B cell (primary cell): ENCODE measurements at regions not wholly inside any gene's neighbourhood (a gene's known extent, or its start where the extent isn't known, plus 50 kb on each side); places are given as distances from the start of the nearest gene placed in this dataset.

Experiments
- ATAC-seq: fragments of 200-7000 bp; cut with Tn5 transposase; one replicate; pipeline ENCODE4 v1.10.0; 2021; ENCODE audit warnings: low read depth, mild to moderate bottlenecking, moderate number of reproducible peaks, moderate library complexity
- CTCF ChIA-PET: fragments of 350-600 bp; sonication (Branson Sonifier 250); formaldehyde crosslinking; loops from one replicate; lab custom pipeline; 2021; ENCODE audit warnings: antibody characterized with exemption, inconsistent platforms; lab: Charles Lee
- POLR2A ChIA-PET: fragments of 350-600 bp; sonication (Branson Sonifier 250); formaldehyde crosslinking; loops from one replicate; lab custom pipeline; 2021; ENCODE audit warnings: antibody characterized with exemption; lab: Charles Lee
- DNase-seq: peaks from one replicate; pipeline ENCODE4 v3.0.0; 2013
- H2AFZ ChIP-seq: 2 replicates; pipeline ENCODE4 v1.6.1; 2012; ENCODE audit warnings: mild to moderate bottlenecking, low read depth, low read length; ENCODE audit not compliant: insufficient read depth, poor library complexity, severe bottlenecking
- H3K27ac ChIP-seq, 2 donors: 1 replicate in 1 of 2; 2 replicates in 1 of 2; pipeline ENCODE4 v1.5.1; 2012 to 2013; ENCODE audit warnings: low read length in 2 of 2, mild to moderate bottlenecking in 2 of 2, moderate library complexity in 1 of 2
- H3K27me3 ChIP-seq, 4 experiments: fragments of 200-600 bp in 1 of 4; sonication (generic) in 1 of 4; replicated peaks in 1 of 4; 1 replicate in 2 of 4; 2 replicates in 2 of 4; pipeline versions ENCODE4 v1.6.1 to v1.7.0; 2013 to 2016; ENCODE audit warnings: low read length in 3 of 4, mild to moderate bottlenecking in 2 of 4, mixed read lengths in 1 of 4, moderate library complexity in 1 of 4; ENCODE audit not compliant: insufficient read depth in 4 of 4, control insufficient read depth in 3 of 4; ENCODE audit errors: control extremely low read depth in 1 of 4
- H3K36me3 ChIP-seq, 2 experiments: replicated peaks in 1 of 2; 1 replicate in 1 of 2; 2 replicates in 1 of 2; pipeline versions ENCODE4 v1.6.1 to v1.7.1; 2013; ENCODE audit warnings: low read length in 1 of 2; ENCODE audit not compliant: insufficient read depth in 2 of 2, control insufficient read depth in 1 of 2; ENCODE audit errors: control extremely low read depth in 1 of 2, extremely low read depth in 1 of 2
- H3K4me1 ChIP-seq, 2 donors: fragments of 200-600 bp in 1 of 2; sonication (generic) in 1 of 2; 1 replicate in 1 of 2; 2 replicates in 1 of 2; pipeline versions ENCODE4 v1.5.1 to v1.6.1; 2013 to 2017; ENCODE audit warnings: low read length in 2 of 2; ENCODE audit not compliant: control insufficient read depth in 2 of 2, insufficient read depth in 2 of 2
- H3K4me2 ChIP-seq: replicated peaks from 2 replicates; pipeline ENCODE3; 2012; ENCODE audit warnings: mild to moderate bottlenecking, low read depth, low read length; ENCODE audit not compliant: poor library complexity, severe bottlenecking
- H3K4me3 ChIP-seq, 5 experiments: fragments of 200-600 bp in 1 of 5; sonication (generic) in 1 of 5; 1 replicate in 3 of 5; 2 replicates in 2 of 5; pipeline versions ENCODE4 v1.5.1 to v1.7.0; 2011 to 2016; ENCODE audit warnings: low read length in 4 of 5, mild to moderate bottlenecking in 4 of 5, low read depth in 2 of 5, control low read depth in 1 of 5, moderate library complexity in 1 of 5; ENCODE audit not compliant: insufficient read depth in 1 of 5; ENCODE audit errors: control extremely low read depth in 1 of 5, extremely low read depth in 1 of 5
- H3K79me2 ChIP-seq: fragments of 200-600 bp; sonication (generic); one replicate; pipeline ENCODE4 v1.6.0; 2016; ENCODE audit warnings: low read length; ENCODE audit not compliant: control insufficient read depth, insufficient read depth
- H3K9ac ChIP-seq: fragments of 200-600 bp; sonication (generic); 2 replicates; pipeline ENCODE4 v1.6.1; 2017; ENCODE audit warnings: mild to moderate bottlenecking, low read length, moderate library complexity
- H3K9me3 ChIP-seq, 3 donors: one replicate each; pipeline versions ENCODE4 v1.6.1 to v1.7.1; 2013; ENCODE audit warnings: low read length in 2 of 3; ENCODE audit not compliant: control insufficient read depth in 2 of 3, insufficient read depth in 1 of 3; ENCODE audit errors: control extremely low read depth in 1 of 3
- H4K20me1 ChIP-seq: 2 replicates; pipeline ENCODE4 v1.6.0; 2012; ENCODE audit warnings: mild to moderate bottlenecking, low read length; ENCODE audit not compliant: insufficient read depth, control insufficient read depth, poor library complexity, severe bottlenecking
- H3K27ac Mint-ChIP-seq: one replicate; pipeline ENCODE4 v1.8.0; 2021; ENCODE audit warnings: mixed read lengths
- H3K27me3 Mint-ChIP-seq: one replicate; pipeline ENCODE4 v1.8.0; 2021; ENCODE audit warnings: mixed read lengths
- H3K4me1 Mint-ChIP-seq: one replicate; pipeline ENCODE4 v1.8.0; 2021; ENCODE audit warnings: mixed read lengths
- H3K4me3 Mint-ChIP-seq: one replicate; pipeline ENCODE4 v1.8.0; 2021; ENCODE audit warnings: mixed read lengths
- H3K9me3 Mint-ChIP-seq: one replicate; pipeline ENCODE4 v1.8.0; 2022; ENCODE audit warnings: mixed read lengths; ENCODE audit not compliant: insufficient read depth
- CTCF ChIP-seq: fragments of 200-600 bp; IDR thresholded peaks from one replicate; pipeline ENCODE4 v1.8.0; 2022; ENCODE audit warnings: antibody characterized with exemption, mild to moderate bottlenecking
- EZH2 ChIP-seq: IDR thresholded peaks from 2 replicates; pipeline ENCODE4 v1.6.1; 2012; ENCODE audit warnings: borderline replicate concordance, low read depth, mild to moderate bottlenecking, moderate library complexity, low read length; ENCODE audit not compliant: insufficient read depth, poor library complexity, severe bottlenecking
- WGBS: methylation state at CpG from one replicate; pipeline ENCODE4 v1.1.5; 2013; ENCODE audit warnings: missing lambda C conversion rate; ENCODE audit not compliant: insufficient coverage; 5-methylcytosine and 5-hydroxymethylcytosine counted together
- intact Hi-C: fragments of 100-400 bp; cut with micrococcal nuclease; formaldehyde crosslinking; loops from one replicate; pipeline ENCODE4 v1.10.0; 2022

- intact Hi-C loops, result no loop called here
- H3K9ac ChIP-seq, result no peak overlapping the region
- H3K9me3 ChIP-seq, result no peaks in the 10 kb centered on the region
- Mint-ChIP-seq H3K9me3 (no peaks in the 10 kb centered on the region), H3K27me3 (no peaks in the 10 kb centered on the region), H3K4me3 (no peak overlapping the region), H3K27ac (no peak overlapping the region), H3K4me1 (no peaks in the 10 kb centered on the region)
- H3K36me3 ChIP-seq, result no peaks in the 10 kb centered on the region
- no peak overlapping the region for H2AFZ ChIP-seq
- no peaks in the 10 kb centered on the region for H3K4me1 ChIP-seq
- DNase-seq (no peak), ATAC-seq (no peak)
- CTCF ChIA-PET, result no interaction called here
- no peaks in the 10 kb centered on the region for H3K27me3 ChIP-seq
- no peaks in the 10 kb centered on the region for H4K20me1 ChIP-seq
- H3K79me2 ChIP-seq, result no peaks in the 10 kb centered on the region
- H3K4me3 ChIP-seq, result no peak overlapping the region
- TF ChIP-seq EZH2, result no peak
- POLR2A ChIA-PET, result no interaction called here
- no peak overlapping the region for H3K27ac ChIP-seq
- H3K4me2 ChIP-seq, result no peak overlapping the region
Observed at GRCh38 chr19:28703400-28703956, 509.5 kb downstream of the UQCRFS1 start.

- no peak overlapping the region for H2AFZ ChIP-seq
- WGBS, result no CpG with 5 or more reads among the region's 1 CpG
- no peaks in the 10 kb centered on the region for H3K79me2 ChIP-seq
- H3K36me3 ChIP-seq, result no peaks in the 10 kb centered on the region
- no peak overlapping the region for H3K9ac ChIP-seq
- H3K4me1 Mint-ChIP-seq, result no peaks in the 10 kb centered on the region
- no peaks in the 10 kb centered on the region for H3K9me3 Mint-ChIP-seq
- no peak overlapping the region for H3K4me3 ChIP-seq
- ChIA-PET POLR2A (no interaction called here), CTCF (no interaction called here)
- no peaks in the 10 kb centered on the region for H3K4me1 ChIP-seq
- no peak overlapping the region for H3K4me2 ChIP-seq
- DNase-seq (no peak), ATAC-seq (no peak)
- intact Hi-C loops, result no loop called here
- no peak overlapping the region for H3K4me3 Mint-ChIP-seq
- no peaks in the 10 kb centered on the region for H4K20me1 ChIP-seq
- TF ChIP-seq EZH2 (no peak), CTCF (no peak)
- H3K27me3 ChIP-seq, result no peaks in the 10 kb centered on the region
- H3K27ac ChIP-seq, result no peak overlapping the region
- no peak overlapping the region for H3K27ac Mint-ChIP-seq
- H3K27me3 Mint-ChIP-seq, result no peaks in the 10 kb centered on the region
- H3K9me3 ChIP-seq, result no peaks in the 10 kb centered on the region
Observed at GRCh38 chr19:28701491-28701890, 511.5 kb downstream of the UQCRFS1 start.
